SK-N-SH treated with all-trans-retinoic acid at 6 μM for 48 hours (cell line): ENCODE measurements at regions not wholly inside any gene's neighbourhood (a gene's known extent, or its start where the extent isn't known, plus 50 kb on each side); places are given as distances from the start of the nearest gene placed in this dataset.

Experiments
- CREB5 ChIP-seq: fragments of 250-450 bp; sonication (Bioruptor Pico); IDR thresholded peaks from 2 replicates; pipeline ENCODE4 v1.5.1; 2020; ENCODE audit warnings: low read depth, mild to moderate bottlenecking, moderate library complexity
- CSDC2 ChIP-seq: fragments of 250-450 bp; sonication (Bioruptor Pico); IDR thresholded peaks from 2 replicates; pipeline ENCODE4 v1.5.0; 2020; ENCODE audit warnings: mild to moderate bottlenecking, moderate library complexity
- GLIS3 ChIP-seq: fragments of 250-450 bp; sonication (Bioruptor Pico); IDR thresholded peaks from 2 replicates; pipeline ENCODE4 v1.5.0; 2020; ENCODE audit warnings: mild to moderate bottlenecking, moderate library complexity
- PPARA ChIP-seq: fragments of 250-450 bp; sonication (Bioruptor Pico); IDR thresholded peaks from 2 replicates; pipeline ENCODE4 v1.5.0; 2020; ENCODE audit warnings: mild to moderate bottlenecking, borderline replicate concordance
- RARB ChIP-seq: fragments of 250-450 bp; sonication (Bioruptor Pico); IDR thresholded peaks from 2 replicates; pipeline ENCODE4 v1.8.0; 2021; ENCODE audit warnings: mild to moderate bottlenecking, moderate library complexity
- TSHZ2 ChIP-seq: fragments of 250-450 bp; sonication (Bioruptor Pico); IDR thresholded peaks from 2 replicates; pipeline ENCODE4 v1.5.0; 2020; ENCODE audit warnings: mild to moderate bottlenecking, moderate library complexity
- ZNF565 ChIP-seq: fragments of 450-650 bp; formaldehyde crosslinking; conservative IDR thresholded peaks from 2 replicates; pipeline ENCODE4 v1.5.0; 2020; ENCODE audit warnings: low read depth, mild to moderate bottlenecking, moderate library complexity

DNA sequence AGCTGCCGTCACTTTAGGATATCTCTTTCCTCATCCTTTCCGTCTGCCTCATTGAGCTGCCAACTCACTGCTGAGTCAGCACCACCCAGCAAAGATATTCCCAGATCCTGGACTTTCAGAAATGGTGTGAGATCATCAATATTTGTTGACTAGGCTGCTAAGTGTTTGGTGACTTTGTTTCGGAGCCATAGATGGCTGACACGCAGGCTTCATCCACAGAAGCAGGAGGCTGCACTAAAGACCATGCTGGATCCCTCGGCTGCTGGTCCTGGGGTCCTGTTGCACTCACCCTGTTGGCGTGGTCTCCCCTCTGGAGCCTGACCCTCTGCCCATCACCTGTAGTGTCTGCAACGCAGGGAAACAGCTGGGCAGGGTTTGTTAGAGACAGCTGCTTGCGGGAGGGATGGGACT, 96.5 kb downstream of the ERMARD start:
- TF ChIP-seq CSDC2 (no peak), ZNF565 (CRISPR knock-in tag) (no peak), CREB5 (CRISPR knock-in tag) (no peak), PPARA (CRISPR knock-in tag) (no peak), GLIS3 (CRISPR knock-in tag) (no peak), RARB (CRISPR knock-in tag) (no peak), TSHZ2 (CRISPR knock-in tag) (no peak)
